Gastrocnemius medialis (tissue), 4 donors: ENCODE measurements at regions not wholly inside any gene's neighbourhood (a gene's known extent, or its start where the extent isn't known, plus 50 kb on each side); places are given as distances from the start of the nearest gene placed in this dataset.

Experiments used
- POLR2A ChIP-seq, 2 donors: fragments of 450-650 bp; IDR thresholded peaks; one replicate each; pipeline ENCODE4 v1.6.1; 2017; ENCODE audit warnings: antibody characterized with exemption in 2 of 2, mild to moderate bottlenecking in 2 of 2, moderate library complexity in 2 of 2
- TF ChIP-seq, protein P1 (sequence below), 5 experiments: fragments of 450-650 bp in 3 of 5; fragments of 200-600 bp in 2 of 5; sonication (generic) in 2 of 5; IDR thresholded peaks in 4 of 5; conservative IDR thresholded peaks in 1 of 5; 1 replicate in 4 of 5; 2 replicates in 1 of 5; pipeline ENCODE4 v1.5.1; 2016 to 2019; ENCODE audit warnings: antibody characterized with exemption in 5 of 5, mild to moderate bottlenecking in 3 of 5, moderate library complexity in 3 of 5

- TF ChIP-seq POLR2A (IDR thresholded peaks at IDR 0.05), result no peak
- TF ChIP-seq, protein P1, sequence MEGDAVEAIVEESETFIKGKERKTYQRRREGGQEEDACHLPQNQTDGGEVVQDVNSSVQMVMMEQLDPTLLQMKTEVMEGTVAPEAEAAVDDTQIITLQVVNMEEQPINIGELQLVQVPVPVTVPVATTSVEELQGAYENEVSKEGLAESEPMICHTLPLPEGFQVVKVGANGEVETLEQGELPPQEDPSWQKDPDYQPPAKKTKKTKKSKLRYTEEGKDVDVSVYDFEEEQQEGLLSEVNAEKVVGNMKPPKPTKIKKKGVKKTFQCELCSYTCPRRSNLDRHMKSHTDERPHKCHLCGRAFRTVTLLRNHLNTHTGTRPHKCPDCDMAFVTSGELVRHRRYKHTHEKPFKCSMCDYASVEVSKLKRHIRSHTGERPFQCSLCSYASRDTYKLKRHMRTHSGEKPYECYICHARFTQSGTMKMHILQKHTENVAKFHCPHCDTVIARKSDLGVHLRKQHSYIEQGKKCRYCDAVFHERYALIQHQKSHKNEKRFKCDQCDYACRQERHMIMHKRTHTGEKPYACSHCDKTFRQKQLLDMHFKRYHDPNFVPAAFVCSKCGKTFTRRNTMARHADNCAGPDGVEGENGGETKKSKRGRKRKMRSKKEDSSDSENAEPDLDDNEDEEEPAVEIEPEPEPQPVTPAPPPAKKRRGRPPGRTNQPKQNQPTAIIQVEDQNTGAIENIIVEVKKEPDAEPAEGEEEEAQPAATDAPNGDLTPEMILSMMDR (IDR thresholded peaks at IDR 0.05 in 4 of 5, conservative IDR thresholded peaks at IDR 0.05 in 1 of 5), result no peak
Observed at GRCh38 chr11:131279654-131280384, 90.6 kb upstream of the NTM start.
